Loucy (cell line): ENCODE measurements at regions not wholly inside any gene's neighbourhood (a gene's known extent, or its start where the extent isn't known, plus 50 kb on each side); places are given as distances from the start of the nearest gene placed in this dataset.
"Not testable (repeated sequence)": the region's sequence is repeated elsewhere in the genome, so short reads cannot be mapped to it uniquely, and the experiment has no call there.

ENCODE experiments used
- H2AFZ ChIP-seq: fragments of 200-600 bp; sonication (generic); 2 replicates; pipeline ENCODE4 v1.6.0; 2016; ENCODE audit warnings: antibody characterized with exemption, mild to moderate bottlenecking, low read length, moderate library complexity
- H3F3A ChIP-seq: fragments of 200-600 bp; 2 replicates; pipeline ENCODE4 v1.6.0; 2016; ENCODE audit warnings: antibody characterized with exemption, low read depth, mild to moderate bottlenecking
- H3K27me3 ChIP-seq: fragments of 200-600 bp; sonication (generic); 2 replicates; pipeline ENCODE4 v1.6.1; 2014; ENCODE audit warnings: low read length, mild to moderate bottlenecking; ENCODE audit not compliant: insufficient read depth, poor library complexity, severe bottlenecking
- H3K36me3 ChIP-seq: fragments of 200-600 bp; sonication (generic); 2 replicates; pipeline ENCODE4 v1.6.1; 2016; ENCODE audit warnings: low read length; ENCODE audit not compliant: insufficient read depth
- H3K4me1 ChIP-seq: fragments of 200-600 bp; sonication (generic); 2 replicates; pipeline ENCODE4 v1.5.1; 2014; ENCODE audit warnings: low read length, mild to moderate bottlenecking; ENCODE audit not compliant: insufficient read depth, poor library complexity, severe bottlenecking
- H3K4me2 ChIP-seq: fragments of 200-600 bp; sonication (generic); 2 replicates; pipeline ENCODE4 v1.6.0; 2014; ENCODE audit warnings: antibody characterized with exemption, low read length, low read depth, mild to moderate bottlenecking; ENCODE audit not compliant: poor library complexity, severe bottlenecking
- H3K4me3 ChIP-seq: fragments of 200-600 bp; sonication (generic); 2 replicates; pipeline ENCODE4 v1.5.1; 2014; ENCODE audit warnings: low read length, mild to moderate bottlenecking, mixed read lengths; ENCODE audit not compliant: poor library complexity, severe bottlenecking
- H3K79me2 ChIP-seq: fragments of 200-600 bp; sonication (generic); 2 replicates; pipeline ENCODE4 v1.6.1; 2014; ENCODE audit warnings: low read length; ENCODE audit not compliant: insufficient read depth
- H3K9ac ChIP-seq: fragments of 200-600 bp; sonication (generic); 2 replicates; pipeline ENCODE4 v1.6.0; 2014; ENCODE audit warnings: mild to moderate bottlenecking, low read depth, low read length, moderate library complexity; ENCODE audit not compliant: poor library complexity, severe bottlenecking
- H3K9me2 ChIP-seq: fragments of 200-600 bp; sonication (generic); replicated peaks from 2 replicates; pipeline ENCODE4 v1.6.1; 2016; ENCODE audit warnings: low read depth, low read length, mixed read lengths
- H3K9me3 ChIP-seq: fragments of 200-600 bp; sonication (generic); 2 replicates; pipeline ENCODE4 v1.6.1; 2014; ENCODE audit warnings: mild to moderate bottlenecking, antibody characterized with exemption, low read length, low read depth; ENCODE audit not compliant: insufficient read depth
- H4K20me1 ChIP-seq: fragments of 200-600 bp; sonication (generic); 2 replicates; pipeline ENCODE4 v1.6.0; 2014; ENCODE audit warnings: antibody characterized with exemption, low read length, mild to moderate bottlenecking; ENCODE audit not compliant: insufficient read depth, poor library complexity, severe bottlenecking
- EZH2phosphoT487 ChIP-seq: fragments of 200-600 bp; IDR thresholded peaks from 2 replicates; pipeline ENCODE4 v1.6.1; 2018; ENCODE audit warnings: antibody characterized with exemption, mild to moderate bottlenecking, moderate library complexity, borderline replicate concordance
- TF ChIP-seq, protein P1 (sequence below): fragments of 200-600 bp; sonication (generic); conservative IDR thresholded peaks from 2 replicates; pipeline ENCODE4 v1.5.1; 2014; ENCODE audit warnings: mild to moderate bottlenecking, antibody characterized with exemption, low read length

DNA sequence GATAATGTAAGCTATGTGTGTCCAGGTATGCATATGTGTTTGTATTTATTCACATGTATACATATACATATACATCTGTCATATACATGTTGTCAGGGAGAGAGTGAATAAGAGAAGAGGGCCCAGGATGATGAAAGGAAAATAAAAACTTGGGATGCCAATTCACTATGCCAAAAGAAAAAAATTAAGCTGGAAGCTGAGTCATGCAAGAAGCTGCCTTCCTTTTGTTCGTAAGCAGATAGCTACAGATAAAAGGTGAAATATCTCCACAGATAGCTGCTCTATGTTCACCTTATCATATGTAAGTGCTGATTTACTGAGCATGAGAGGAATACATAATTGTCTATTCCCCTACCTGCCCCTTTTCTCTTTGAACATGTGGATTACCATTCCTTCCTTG, 579.9 kb downstream of the EPM2A start:
- Histone ChIP-seq H2AFZ (no peak overlapping the region), H3K9me2 (no peaks in the 10 kb centered on the region), H3K4me2 (no peak overlapping the region), H3K36me3 (no peaks in the 10 kb centered on the region), H3K9ac (no peak overlapping the region), H3K4me1 (no peaks in the 10 kb centered on the region), H4K20me1 (no peaks in the 10 kb centered on the region), H3K9me3 (no peaks in the 10 kb centered on the region; the same call in 1 of the 2 replicates), H3F3A (no peaks in the 10 kb centered on the region), H3K4me3 (no peak overlapping the region), H3K79me2 (no peaks in the 10 kb centered on the region), H3K27me3 (no peaks in the 10 kb centered on the region)
- TF ChIP-seq, protein P1, sequence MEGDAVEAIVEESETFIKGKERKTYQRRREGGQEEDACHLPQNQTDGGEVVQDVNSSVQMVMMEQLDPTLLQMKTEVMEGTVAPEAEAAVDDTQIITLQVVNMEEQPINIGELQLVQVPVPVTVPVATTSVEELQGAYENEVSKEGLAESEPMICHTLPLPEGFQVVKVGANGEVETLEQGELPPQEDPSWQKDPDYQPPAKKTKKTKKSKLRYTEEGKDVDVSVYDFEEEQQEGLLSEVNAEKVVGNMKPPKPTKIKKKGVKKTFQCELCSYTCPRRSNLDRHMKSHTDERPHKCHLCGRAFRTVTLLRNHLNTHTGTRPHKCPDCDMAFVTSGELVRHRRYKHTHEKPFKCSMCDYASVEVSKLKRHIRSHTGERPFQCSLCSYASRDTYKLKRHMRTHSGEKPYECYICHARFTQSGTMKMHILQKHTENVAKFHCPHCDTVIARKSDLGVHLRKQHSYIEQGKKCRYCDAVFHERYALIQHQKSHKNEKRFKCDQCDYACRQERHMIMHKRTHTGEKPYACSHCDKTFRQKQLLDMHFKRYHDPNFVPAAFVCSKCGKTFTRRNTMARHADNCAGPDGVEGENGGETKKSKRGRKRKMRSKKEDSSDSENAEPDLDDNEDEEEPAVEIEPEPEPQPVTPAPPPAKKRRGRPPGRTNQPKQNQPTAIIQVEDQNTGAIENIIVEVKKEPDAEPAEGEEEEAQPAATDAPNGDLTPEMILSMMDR = no peak
- TF ChIP-seq EZH2phosphoT487 = no peak

DNA sequence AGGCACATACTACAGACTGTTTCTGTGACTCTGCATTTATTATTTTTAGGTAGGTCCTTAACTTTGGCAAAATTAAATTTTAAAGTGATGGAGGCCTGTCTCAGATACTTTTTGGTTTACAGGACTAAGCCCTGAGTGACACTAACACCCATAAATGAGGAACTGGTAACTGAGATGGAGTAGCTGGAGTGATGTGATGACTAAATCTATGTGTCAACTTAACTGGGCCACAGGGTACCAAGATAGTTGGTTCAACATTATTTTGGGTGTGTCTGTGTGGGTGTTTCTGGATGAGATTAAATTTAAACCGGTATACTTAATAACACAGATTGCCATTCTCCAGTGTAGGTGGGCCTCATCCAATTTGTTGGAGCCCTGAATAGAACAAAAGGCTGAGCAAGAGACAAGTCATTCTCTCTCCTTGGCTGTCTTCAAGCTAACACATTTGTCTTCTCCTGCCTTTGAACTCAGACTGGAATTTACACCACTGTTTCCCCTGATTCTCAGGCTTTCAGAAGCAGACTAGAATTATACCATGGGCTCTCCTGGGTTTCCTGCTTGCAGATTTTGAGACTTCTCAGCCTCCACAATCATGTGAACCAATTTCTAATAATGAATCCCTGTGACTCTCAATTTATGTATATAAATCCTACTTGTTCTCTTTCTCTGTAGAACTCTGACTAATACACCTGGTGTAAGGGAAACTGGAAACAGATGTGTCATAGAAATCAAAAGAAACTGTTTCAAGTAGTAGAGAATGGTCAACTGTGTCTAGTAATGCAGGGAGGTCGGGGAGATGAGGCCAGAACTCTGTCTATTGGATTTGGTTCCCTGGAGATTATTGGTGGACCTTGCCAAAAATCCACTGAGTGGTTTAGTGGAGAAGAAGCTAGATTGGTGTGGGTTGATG, 579.2 kb downstream of the EPM2A start:
- Histone ChIP-seq H3K4me1 (no peaks in the 10 kb centered on the region), H3K9ac (no peak overlapping the region), H3K9me3 (no peaks in the 10 kb centered on the region; the same call in 1 of the 2 replicates), H3K27me3 (no peaks in the 10 kb centered on the region), H3K4me3 (no peak overlapping the region), H3F3A (no peaks in the 10 kb centered on the region), H3K9me2 (no peaks in the 10 kb centered on the region), H4K20me1 (no peaks in the 10 kb centered on the region), H3K79me2 (no peaks in the 10 kb centered on the region), H2AFZ (no peak overlapping the region), H3K4me2 (no peak overlapping the region), H3K36me3 (no peaks in the 10 kb centered on the region)
- TF ChIP-seq, protein P1 = no peak
- TF ChIP-seq EZH2phosphoT487 = no peak

DNA sequence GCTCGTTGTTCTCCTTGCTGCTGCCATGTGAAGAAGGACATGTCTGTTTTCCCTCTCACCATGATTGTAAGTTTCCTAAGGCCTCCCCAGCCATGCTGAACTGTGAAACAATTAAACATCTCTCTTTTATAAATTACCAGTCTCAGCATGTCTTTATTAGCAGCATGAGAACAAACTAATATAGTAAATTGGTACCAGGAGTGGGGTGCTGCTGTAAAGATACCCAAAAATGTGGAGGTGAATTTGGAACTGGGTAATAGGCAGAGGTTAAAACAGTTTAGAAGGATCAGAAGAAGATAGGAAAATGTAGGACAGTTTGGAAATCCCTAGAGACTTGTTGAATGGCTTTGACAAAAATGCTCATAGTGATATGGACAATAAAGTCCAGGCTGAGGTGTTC, 576.7 kb downstream of the EPM2A start:
- not testable (repeated sequence) for H4K20me1 ChIP-seq, H3K9ac ChIP-seq, H2AFZ ChIP-seq, H3K4me2 ChIP-seq, H3K9me3 ChIP-seq, H3K4me1 ChIP-seq, H3K27me3 ChIP-seq, H3K36me3 ChIP-seq, H3F3A ChIP-seq, H3K4me3 ChIP-seq, H3K9me2 ChIP-seq, H3K79me2 ChIP-seq

DNA sequence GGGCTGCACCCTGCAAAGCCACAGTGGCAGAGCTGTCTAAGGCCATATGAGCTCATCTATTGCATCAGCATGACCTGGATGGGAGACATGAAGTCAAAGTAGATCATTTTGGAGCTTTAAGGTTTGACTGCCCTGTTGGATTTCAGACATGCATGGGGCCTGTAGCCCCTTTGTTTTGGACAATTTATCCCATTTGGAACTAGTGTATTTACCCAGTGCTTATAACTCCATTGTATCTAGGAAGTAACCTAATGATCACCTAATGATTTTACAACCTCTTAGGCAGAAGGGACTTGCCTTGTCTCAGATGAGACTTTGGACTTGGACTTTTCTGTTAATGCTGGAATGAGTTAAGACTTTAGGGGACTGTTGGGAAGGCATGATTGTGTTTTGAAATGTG, 575.4 kb downstream of the EPM2A start:
- Histone ChIP-seq H3K9me3 (no peaks in the 10 kb centered on the region; the same call in 1 of the 2 replicates), H3K4me3 (no peak overlapping the region), H2AFZ (no peak overlapping the region), H3K36me3 (no peaks in the 10 kb centered on the region), H3K79me2 (no peaks in the 10 kb centered on the region), H3K27me3 (no peaks in the 10 kb centered on the region), H3F3A (no peaks in the 10 kb centered on the region), H3K9ac (no peak overlapping the region), H3K4me2 (no peak overlapping the region), H3K4me1 (no peaks in the 10 kb centered on the region), H3K9me2 (no peaks in the 10 kb centered on the region; the same call in 1 of the 2 replicates), H4K20me1 (no peaks in the 10 kb centered on the region)
- TF ChIP-seq, protein P1 = no peak
- no peak for TF ChIP-seq EZH2phosphoT487
